Memory B cell (primary cell): ENCODE measurements at regions not wholly inside any gene's neighbourhood (a gene's known extent, or its start where the extent isn't known, plus 50 kb on each side); places are given as distances from the start of the nearest gene placed in this dataset.

ENCODE experiments used
- ATAC-seq: fragments of 150-1000 bp; cut with Tn5 transposase; 2 replicates; pipeline ENCODE4 v1.10.0; 2021; ENCODE audit warnings: low read depth, mild to moderate bottlenecking, moderate library complexity
- DNase-seq, 2 donors: peaks; one replicate each; pipeline ENCODE4 v3.0.0; 2022; ENCODE audit warnings: low spot score in 2 of 2
- H3K27ac Mint-ChIP-seq: one replicate; pipeline ENCODE4 v1.8.0; 2022; ENCODE audit warnings: mild to moderate bottlenecking, moderate library complexity, mixed read lengths
- H3K27me3 Mint-ChIP-seq: one replicate; pipeline ENCODE4 v1.8.0; 2022; ENCODE audit warnings: mixed read lengths
- H3K36me3 Mint-ChIP-seq: one replicate; pipeline ENCODE4 v1.8.0; 2022; ENCODE audit warnings: mild to moderate bottlenecking, mixed read lengths
- H3K4me1 Mint-ChIP-seq: one replicate; pipeline ENCODE4 v1.8.0; 2022; ENCODE audit warnings: mixed read lengths
- H3K4me3 Mint-ChIP-seq: one replicate; pipeline ENCODE4 v1.8.0; 2022; ENCODE audit warnings: mild to moderate bottlenecking, moderate library complexity, mixed read lengths
- H3K9me3 Mint-ChIP-seq: one replicate; pipeline ENCODE4 v1.8.0; 2022; ENCODE audit warnings: mixed read lengths

DNA sequence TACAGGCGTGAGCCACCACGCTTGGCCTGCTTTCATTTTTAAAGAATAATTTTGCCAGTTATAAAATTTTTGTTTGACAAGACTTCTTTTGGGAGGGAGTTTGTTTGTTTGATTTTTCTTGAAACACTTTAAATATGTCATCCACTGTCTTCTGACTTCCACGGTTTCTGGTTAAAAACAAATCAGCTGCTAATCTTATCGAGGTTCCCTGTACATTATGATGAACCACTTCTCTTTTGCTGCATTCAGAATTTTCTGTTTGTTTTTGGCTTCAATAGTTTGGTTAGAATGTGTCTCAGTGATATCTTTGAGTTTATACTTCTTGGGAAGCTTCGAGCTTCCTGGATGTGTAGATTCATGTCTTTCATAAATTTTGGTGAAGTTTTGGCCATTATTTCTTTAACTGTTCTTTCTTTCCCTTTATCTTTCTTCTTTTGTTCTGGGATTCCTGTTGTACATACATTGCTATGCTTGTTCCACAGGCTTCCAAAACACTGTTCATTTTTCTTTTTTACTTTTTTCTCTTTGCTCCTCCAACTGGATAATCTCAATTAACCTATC is 60.8 kb downstream of the MSX2 start:
- Mint-ChIP-seq H3K27ac (no peak overlapping the region), H3K9me3 (peaks cover 7% of the 10 kb centered on the region), H3K27me3 (no peaks in the 10 kb centered on the region), H3K4me1 (no peaks in the 10 kb centered on the region), H3K36me3 (no peaks in the 10 kb centered on the region), H3K4me3 (no peak overlapping the region)
- no peak for ATAC-seq
- DNase-seq = no peak
